ENCODE measurements at regions not wholly inside any gene's neighbourhood (a gene's known extent, or its start where the extent isn't known, plus 50 kb on each side); places are given as distances from the start of the nearest gene placed in this dataset.
"Not testable (repeated sequence)": the region's sequence is repeated elsewhere in the genome, so short reads cannot be mapped to it uniquely, and the experiment has no call there.

- TF ChIP-seq, protein P1, sequence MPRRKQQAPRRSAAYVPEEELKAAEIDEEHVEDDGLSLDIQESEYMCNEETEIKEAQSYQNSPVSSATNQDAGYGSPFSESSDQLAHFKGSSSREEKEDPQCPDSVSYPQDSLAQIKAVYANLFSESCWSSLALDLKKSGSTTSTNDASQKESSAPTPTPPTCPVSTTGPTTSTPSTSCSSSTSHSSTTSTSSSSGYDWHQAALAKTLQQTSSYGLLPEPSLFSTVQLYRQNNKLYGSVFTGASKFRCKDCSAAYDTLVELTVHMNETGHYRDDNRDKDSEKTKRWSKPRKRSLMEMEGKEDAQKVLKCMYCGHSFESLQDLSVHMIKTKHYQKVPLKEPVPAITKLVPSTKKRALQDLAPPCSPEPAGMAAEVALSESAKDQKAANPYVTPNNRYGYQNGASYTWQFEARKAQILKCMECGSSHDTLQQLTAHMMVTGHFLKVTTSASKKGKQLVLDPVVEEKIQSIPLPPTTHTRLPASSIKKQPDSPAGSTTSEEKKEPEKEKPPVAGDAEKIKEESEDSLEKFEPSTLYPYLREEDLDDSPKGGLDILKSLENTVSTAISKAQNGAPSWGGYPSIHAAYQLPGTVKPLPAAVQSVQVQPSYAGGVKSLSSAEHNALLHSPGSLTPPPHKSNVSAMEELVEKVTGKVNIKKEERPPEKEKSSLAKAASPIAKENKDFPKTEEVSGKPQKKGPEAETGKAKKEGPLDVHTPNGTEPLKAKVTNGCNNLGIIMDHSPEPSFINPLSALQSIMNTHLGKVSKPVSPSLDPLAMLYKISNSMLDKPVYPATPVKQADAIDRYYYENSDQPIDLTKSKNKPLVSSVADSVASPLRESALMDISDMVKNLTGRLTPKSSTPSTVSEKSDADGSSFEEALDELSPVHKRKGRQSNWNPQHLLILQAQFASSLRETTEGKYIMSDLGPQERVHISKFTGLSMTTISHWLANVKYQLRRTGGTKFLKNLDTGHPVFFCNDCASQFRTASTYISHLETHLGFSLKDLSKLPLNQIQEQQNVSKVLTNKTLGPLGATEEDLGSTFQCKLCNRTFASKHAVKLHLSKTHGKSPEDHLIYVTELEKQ (tag by site-specific recombination; IDR thresholded peaks at IDR 0.05; ENCODE audit: borderline replicate concordance), result no peak
- no peak for TF ChIP-seq ZNF366 (tag by site-specific recombination; conservative IDR thresholded peaks at IDR 0.05)
- no peak for TF ChIP-seq ZBTB8A (tag by site-specific recombination; IDR thresholded peaks at IDR 0.05)
- TF ChIP-seq, protein P2, sequence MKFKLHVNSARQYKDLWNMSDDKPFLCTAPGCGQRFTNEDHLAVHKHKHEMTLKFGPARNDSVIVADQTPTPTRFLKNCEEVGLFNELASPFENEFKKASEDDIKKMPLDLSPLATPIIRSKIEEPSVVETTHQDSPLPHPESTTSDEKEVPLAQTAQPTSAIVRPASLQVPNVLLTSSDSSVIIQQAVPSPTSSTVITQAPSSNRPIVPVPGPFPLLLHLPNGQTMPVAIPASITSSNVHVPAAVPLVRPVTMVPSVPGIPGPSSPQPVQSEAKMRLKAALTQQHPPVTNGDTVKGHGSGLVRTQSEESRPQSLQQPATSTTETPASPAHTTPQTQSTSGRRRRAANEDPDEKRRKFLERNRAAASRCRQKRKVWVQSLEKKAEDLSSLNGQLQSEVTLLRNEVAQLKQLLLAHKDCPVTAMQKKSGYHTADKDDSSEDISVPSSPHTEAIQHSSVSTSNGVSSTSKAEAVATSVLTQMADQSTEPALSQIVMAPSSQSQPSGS (tag by site-specific recombination; IDR thresholded peaks at IDR 0.05; ENCODE audit: low read depth), result no peak
- peak; percentile 21; the same call in 1 of the 2 replicates for TF ChIP-seq ZNF654 (tag by site-specific recombination; IDR thresholded peaks at IDR 0.05; ENCODE audit: low read depth)
- TF ChIP-seq ZBTB6 (tag by site-specific recombination; IDR thresholded peaks at IDR 0.05), result no peak
- TF ChIP-seq ZNF2 (tag by site-specific recombination; IDR thresholded peaks at IDR 0.05), result no peak
- no peak for TF ChIP-seq ZNF266 (tag by site-specific recombination; IDR thresholded peaks at IDR 0.05; ENCODE audit: low read depth)
- TF ChIP-seq, protein P3, sequence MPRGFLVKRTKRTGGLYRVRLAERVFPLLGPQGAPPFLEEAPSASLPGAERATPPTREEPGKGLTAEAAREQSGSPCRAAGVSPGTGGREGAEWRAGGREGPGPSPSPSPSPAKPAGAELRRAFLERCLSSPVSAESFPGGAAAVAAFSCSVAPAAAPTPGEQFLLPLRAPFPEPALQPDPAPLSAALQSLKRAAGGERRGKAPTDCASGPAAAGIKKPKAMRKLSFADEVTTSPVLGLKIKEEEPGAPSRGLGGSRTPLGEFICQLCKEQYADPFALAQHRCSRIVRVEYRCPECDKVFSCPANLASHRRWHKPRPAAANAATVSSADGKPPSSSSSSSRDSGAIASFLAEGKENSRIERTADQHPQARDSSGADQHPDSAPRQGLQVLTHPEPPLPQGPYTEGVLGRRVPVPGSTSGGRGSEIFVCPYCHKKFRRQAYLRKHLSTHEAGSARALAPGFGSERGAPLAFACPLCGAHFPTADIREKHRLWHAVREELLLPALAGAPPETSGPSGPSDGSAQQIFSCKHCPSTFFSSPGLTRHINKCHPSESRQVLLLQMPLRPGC (tag by site-specific recombination; IDR thresholded peaks at IDR 0.05), result no peak
- no peak for TF ChIP-seq ZBTB7A (tag by site-specific recombination; IDR thresholded peaks at IDR 0.05; ENCODE audit: low read depth)
- no peak for TF ChIP-seq ZNF354C (tag by site-specific recombination; IDR thresholded peaks at IDR 0.05; ENCODE audit: borderline replicate concordance, low read depth)
These were observed 78.7 kb upstream of the RGPD5 start (continued) for GRCh38 chr2:109715313-109715805.

GRCh38 chr2:109716596-109716995, 77.5 kb upstream of the RGPD5 start:
- H3K36me3 ChIP-seq (ENCODE audit: control insufficient read depth in 2 of 2, insufficient read depth in 1 of 2, low read length in 2 of 2); H3K4me1 ChIP-seq (ENCODE audit: control insufficient read depth, insufficient read depth, low read length); H3K27ac ChIP-seq (ENCODE audit: extremely low read depth, low read depth, low read length); H3K9me3 ChIP-seq (ENCODE audit: control insufficient read depth, insufficient read depth, low read depth, low read length); H3K4me3 ChIP-seq (ENCODE audit: low read depth, low read length); POLR2A ChIA-PET: not testable (repeated sequence)
- CTCF ChIA-PET, result interaction anchor here (1.0 to 1.4 kb wide), 3 partner anchors 108 to 176 kb away, joined by 4 to 6 read pairs (median 5); no protein-coding TSS in a partner anchor

- Histone ChIP-seq H3K4me1 (ENCODE audit: control insufficient read depth, insufficient read depth, low read length) (no peaks in the 10 kb centered on the region), H3K4me3 (ENCODE audit: low read depth, low read length) (no peak overlapping the region), H3K9me3 (ENCODE audit: control insufficient read depth, insufficient read depth, low read depth, low read length) (no peaks in the 10 kb centered on the region), H3K27ac (ENCODE audit: extremely low read depth, low read depth, low read length) (no peak overlapping the region), H3K36me3 (ENCODE audit: control insufficient read depth in 2 of 2, insufficient read depth in 1 of 2, low read length in 2 of 2) (no peaks in the 10 kb centered on the region)
- ChIA-PET POLR2A (no interaction called here), CTCF (no interaction called here)
- TF ChIP-seq, protein P4, sequence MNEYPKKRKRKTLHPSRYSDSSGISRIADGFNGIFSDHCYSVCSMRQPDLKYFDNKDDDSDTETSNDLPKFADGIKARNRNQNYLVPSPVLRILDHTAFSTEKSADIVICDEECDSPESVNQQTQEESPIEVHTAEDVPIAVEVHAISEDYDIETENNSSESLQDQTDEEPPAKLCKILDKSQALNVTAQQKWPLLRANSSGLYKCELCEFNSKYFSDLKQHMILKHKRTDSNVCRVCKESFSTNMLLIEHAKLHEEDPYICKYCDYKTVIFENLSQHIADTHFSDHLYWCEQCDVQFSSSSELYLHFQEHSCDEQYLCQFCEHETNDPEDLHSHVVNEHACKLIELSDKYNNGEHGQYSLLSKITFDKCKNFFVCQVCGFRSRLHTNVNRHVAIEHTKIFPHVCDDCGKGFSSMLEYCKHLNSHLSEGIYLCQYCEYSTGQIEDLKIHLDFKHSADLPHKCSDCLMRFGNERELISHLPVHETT (tag by site-specific recombination; IDR thresholded peaks at IDR 0.05), result no peak
- TF ChIP-seq ZFP41 (tag by site-specific recombination; IDR thresholded peaks at IDR 0.05; ENCODE audit: borderline replicate concordance) (no peak), ZNF146 (tag by site-specific recombination; IDR thresholded peaks at IDR 0.05) (0 out of 2 replicates have a peak, but pooled peaks have one; percentile 21), ZNF266 (tag by site-specific recombination; IDR thresholded peaks at IDR 0.05; ENCODE audit: low read depth) (no peak), BCL6B (tag by site-specific recombination; IDR thresholded peaks at IDR 0.05) (no peak), ZNF148 (tag by site-specific recombination; IDR thresholded peaks at IDR 0.05; ENCODE audit: borderline replicate concordance) (no peak)
- TF ChIP-seq, protein P5, sequence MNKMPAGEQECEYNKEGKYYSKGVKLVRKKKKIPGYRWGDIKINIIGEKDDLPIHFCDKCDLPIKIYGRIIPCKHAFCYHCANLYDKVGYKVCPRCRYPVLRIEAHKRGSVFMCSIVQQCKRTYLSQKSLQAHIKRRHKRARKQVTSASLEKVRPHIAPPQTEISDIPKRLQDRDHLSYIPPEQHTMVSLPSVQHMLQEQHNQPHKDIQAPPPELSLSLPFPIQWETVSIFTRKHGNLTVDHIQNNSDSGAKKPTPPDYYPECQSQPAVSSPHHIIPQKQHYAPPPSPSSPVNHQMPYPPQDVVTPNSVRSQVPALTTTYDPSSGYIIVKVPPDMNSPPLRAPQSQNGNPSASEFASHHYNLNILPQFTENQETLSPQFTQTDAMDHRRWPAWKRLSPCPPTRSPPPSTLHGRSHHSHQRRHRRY (tag by site-specific recombination; IDR thresholded peaks at IDR 0.05), result no peak
These were observed 76.0 kb upstream of the RGPD5 start for GRCh38 chr2:109718139-109718538.

Measured in HEK293 (cell line).